HepG2 (cell line): ENCODE measurements at regions not wholly inside any gene's neighbourhood (a gene's known extent, or its start where the extent isn't known, plus 50 kb on each side); places are given as distances from the start of the nearest gene placed in this dataset.
A peak's percentile ranks its signal among the peaks of the same experiment; 100 is the strongest.

Experiments used
- BRCA1 ChIP-seq: sonication (generic); formaldehyde crosslinking; IDR thresholded peaks from 2 replicates; pipeline ENCODE4 v1.4.0; 2020; ENCODE audit warnings: missing genetic modification reagents
- EED ChIP-seq: sonication (generic); formaldehyde crosslinking; IDR thresholded peaks from 2 replicates; pipeline ENCODE4 v1.5.0; 2020; ENCODE audit warnings: mild to moderate bottlenecking, missing genetic modification reagents
- GATAD1 ChIP-seq: IDR thresholded peaks from 2 replicates; pipeline ENCODE4 v1.6.1; 2016; ENCODE audit warnings: missing genetic modification reagents, missing compliant biosample characterization
- HHEX ChIP-seq: IDR thresholded peaks from 2 replicates; pipeline ENCODE4 v1.6.1; 2016; ENCODE audit warnings: control low read depth
- HNRNPK ChIP-seq: fragments of 200-400 bp; formaldehyde crosslinking; IDR thresholded peaks from 2 replicates; pipeline ENCODE4 v1.6.1; 2018; ENCODE audit warnings: low read length, low read depth, moderate library complexity, mild to moderate bottlenecking; ENCODE audit not compliant: poor library complexity, severe bottlenecking
- NR2F6 ChIP-seq, 2 experiments: IDR thresholded peaks; 2 replicates each; pipeline ENCODE4 v1.6.1; 2016; ENCODE audit warnings: antibody characterized with exemption in 1 of 2, mild to moderate bottlenecking in 1 of 2
- RAD51 ChIP-seq: fragments of 450-650 bp; IDR thresholded peaks from 2 replicates; pipeline ENCODE4 v1.6.1; 2016; ENCODE audit warnings: borderline replicate concordance
- RBFOX2 ChIP-seq: fragments of 200-400 bp; formaldehyde crosslinking; IDR thresholded peaks from 2 replicates; pipeline ENCODE4 v1.6.1; 2017; ENCODE audit warnings: low read depth, mild to moderate bottlenecking, low read length
- SP140L ChIP-seq: sonication (generic); formaldehyde crosslinking; IDR thresholded peaks from 2 replicates; pipeline ENCODE4 v1.4.0; 2020; ENCODE audit warnings: missing genetic modification reagents, borderline replicate concordance
- TARDBP ChIP-seq: sonication (generic); formaldehyde crosslinking; IDR thresholded peaks from 2 replicates; pipeline ENCODE4 v1.8.0; 2022; ENCODE audit warnings: mild to moderate bottlenecking, missing genetic modification reagents
- TGIF2 ChIP-seq: IDR thresholded peaks from 2 replicates; pipeline ENCODE4 v1.6.1; 2016; ENCODE audit warnings: control low read depth, missing compliant biosample characterization
- ZMYM4 ChIP-seq: sonication (generic); formaldehyde crosslinking; IDR thresholded peaks from 2 replicates; pipeline ENCODE4 v1.8.1; 2023; ENCODE audit warnings: mild to moderate bottlenecking, missing genetic modification reagents
- ZNF235 ChIP-seq: sonication (generic); formaldehyde crosslinking; IDR thresholded peaks from 2 replicates; pipeline ENCODE4 v1.8.1; 2023; ENCODE audit warnings: mild to moderate bottlenecking, missing genetic modification reagents, borderline replicate concordance
- ZNF34 ChIP-seq: sonication (generic); formaldehyde crosslinking; IDR thresholded peaks from 2 replicates; pipeline ENCODE4 v1.4.0; 2020; ENCODE audit warnings: mild to moderate bottlenecking, missing genetic modification reagents, borderline replicate concordance
- ZNF552 ChIP-seq: sonication (generic); formaldehyde crosslinking; IDR thresholded peaks from 2 replicates; pipeline ENCODE4 v1.9.0; 2022; ENCODE audit warnings: missing genetic modification reagents, mild to moderate bottlenecking, borderline replicate concordance
- ZNF616 ChIP-seq: sonication (generic); formaldehyde crosslinking; IDR thresholded peaks from 2 replicates; pipeline ENCODE4 v1.5.0; 2020; ENCODE audit warnings: low read depth, mild to moderate bottlenecking, missing genetic modification reagents
- ZNF773 ChIP-seq: sonication (generic); formaldehyde crosslinking; IDR thresholded peaks from 2 replicates; pipeline ENCODE4 v1.4.0; 2020; ENCODE audit warnings: missing genetic modification reagents, borderline replicate concordance
- TF ChIP-seq, protein P1 (sequence below): IDR thresholded peaks from 2 replicates; pipeline ENCODE4 v1.6.1; 2016; ENCODE audit warnings: low read depth, control low read depth
- TF ChIP-seq, protein P2 (sequence below): sonication (generic); formaldehyde crosslinking; IDR thresholded peaks from 2 replicates; pipeline ENCODE4 v1.5.1; 2020; ENCODE audit warnings: missing genetic modification reagents, mild to moderate bottlenecking, borderline replicate concordance

DNA sequence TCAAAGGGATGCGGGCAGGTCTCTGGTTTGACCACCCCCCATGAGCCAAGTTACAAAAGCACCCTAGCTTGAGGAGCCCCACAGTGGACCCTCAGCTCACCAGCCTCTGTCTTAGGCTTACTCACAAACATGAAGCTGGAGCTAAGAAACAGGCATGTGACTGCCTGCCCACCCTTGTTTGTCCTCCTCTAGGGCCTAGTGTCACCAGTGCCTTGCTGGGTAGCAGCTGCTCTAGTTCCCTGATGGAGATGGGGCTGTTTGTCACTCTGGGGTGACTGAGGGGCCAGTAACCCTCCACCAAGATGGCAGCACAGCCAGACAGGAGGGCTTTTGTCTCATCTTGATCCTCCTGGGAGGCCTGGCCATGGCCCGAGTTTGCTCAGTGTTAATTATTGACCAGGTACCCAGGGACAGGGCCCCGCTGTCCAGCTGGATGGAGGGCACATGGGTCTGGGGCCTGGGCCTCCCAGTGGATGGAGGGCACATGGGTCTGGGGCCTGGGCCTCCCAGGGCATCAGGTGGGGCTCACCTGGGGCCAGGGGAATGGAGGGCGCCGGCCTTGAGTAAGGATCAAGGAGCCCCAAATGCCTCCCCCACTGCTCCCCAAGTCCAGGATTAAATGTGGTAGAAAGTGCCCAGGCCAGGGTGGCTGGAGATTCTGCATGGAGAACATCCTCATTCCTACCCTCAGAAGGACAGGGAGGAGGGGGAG lies 185.9 kb upstream of the HAAO start (continued):
- TF ChIP-seq, protein P1, sequence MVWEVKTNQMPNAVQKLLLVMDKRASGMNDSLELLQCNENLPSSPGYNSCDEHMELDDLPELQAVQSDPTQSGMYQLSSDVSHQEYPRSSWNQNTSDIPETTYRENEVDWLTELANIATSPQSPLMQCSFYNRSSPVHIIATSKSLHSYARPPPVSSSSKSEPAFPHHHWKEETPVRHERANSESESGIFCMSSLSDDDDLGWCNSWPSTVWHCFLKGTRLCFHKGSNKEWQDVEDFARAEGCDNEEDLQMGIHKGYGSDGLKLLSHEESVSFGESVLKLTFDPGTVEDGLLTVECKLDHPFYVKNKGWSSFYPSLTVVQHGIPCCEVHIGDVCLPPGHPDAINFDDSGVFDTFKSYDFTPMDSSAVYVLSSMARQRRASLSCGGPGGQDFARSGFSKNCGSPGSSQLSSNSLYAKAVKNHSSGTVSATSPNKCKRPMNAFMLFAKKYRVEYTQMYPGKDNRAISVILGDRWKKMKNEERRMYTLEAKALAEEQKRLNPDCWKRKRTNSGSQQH (CRISPR knock-in tag), result peak; percentile 0; the same call in 1 of the 2 replicates
- TF ChIP-seq SP140L (CRISPR knock-in tag) (no peak; the same call in 1 of the 2 replicates), ZNF552 (CRISPR knock-in tag) (no peak), NR2F6 (IDR thresholded peaks at IDR 0.05) (peak; percentile 93), NR2F6 (CRISPR knock-in tag; IDR thresholded peaks at IDR 0.05) (peak; percentile 93), ZNF34 (CRISPR knock-in tag) (no peak), TGIF2 (CRISPR knock-in tag) (peak; percentile 91), ZMYM4 (peak; percentile 87), HHEX (CRISPR knock-in tag) (peak; percentile 55; the same call in 1 of the 2 replicates), EED (CRISPR knock-in tag) (no peak; the same call in 1 of the 2 replicates), ZNF773 (CRISPR knock-in tag) (peak; percentile 49; the same call in 1 of the 2 replicates), HNRNPK (no peak), ZNF616 (CRISPR knock-in tag) (peak; percentile 86), ZNF235 (CRISPR knock-in tag) (no peak), BRCA1 (CRISPR knock-in tag) (peak; percentile 88), RBFOX2 (peak; percentile 77), GATAD1 (CRISPR knock-in tag) (peak; percentile 76; the same call in 1 of the 2 replicates), RAD51 (no peak), TARDBP (CRISPR knock-in tag) (peak; percentile 96)
- TF ChIP-seq, protein P2, sequence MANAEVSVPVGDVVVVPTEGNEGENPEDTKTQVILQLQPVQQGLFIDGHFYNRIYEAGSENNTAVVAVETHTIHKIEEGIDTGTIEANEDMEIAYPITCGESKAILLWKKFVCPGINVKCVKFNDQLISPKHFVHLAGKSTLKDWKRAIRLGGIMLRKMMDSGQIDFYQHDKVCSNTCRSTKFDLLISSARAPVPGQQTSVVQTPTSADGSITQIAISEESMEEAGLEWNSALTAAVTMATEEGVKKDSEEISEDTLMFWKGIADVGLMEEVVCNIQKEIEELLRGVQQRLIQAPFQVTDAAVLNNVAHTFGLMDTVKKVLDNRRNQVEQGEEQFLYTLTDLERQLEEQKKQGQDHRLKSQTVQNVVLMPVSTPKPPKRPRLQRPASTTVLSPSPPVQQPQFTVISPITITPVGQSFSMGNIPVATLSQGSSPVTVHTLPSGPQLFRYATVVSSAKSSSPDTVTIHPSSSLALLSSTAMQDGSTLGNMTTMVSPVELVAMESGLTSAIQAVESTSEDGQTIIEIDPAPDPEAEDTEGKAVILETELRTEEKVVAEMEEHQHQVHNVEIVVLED (CRISPR knock-in tag), result peak; percentile 51; the same call in 1 of the 2 replicates
